Astrocyte (in vitro differentiated cells and primary cell): ENCODE measurements at regions not wholly inside any gene's neighbourhood (a gene's known extent, or its start where the extent isn't known, plus 50 kb on each side); places are given as distances from the start of the nearest gene placed in this dataset.

ENCODE experiments used
- EZH2 ChIP-seq: IDR thresholded peaks from 2 replicates; pipeline ENCODE4 v1.6.1; 2012; ENCODE audit warnings: mild to moderate bottlenecking, low read length, inconsistent platforms; ENCODE audit not compliant: insufficient read depth
- TF ChIP-seq, protein P1 (sequence below): IDR thresholded peaks from 2 replicates; pipeline ENCODE4 v1.5.1; 2011; ENCODE audit warnings: low read depth, mild to moderate bottlenecking, inconsistent platforms, low read length, moderate library complexity; ENCODE audit not compliant: insufficient read depth

DNA sequence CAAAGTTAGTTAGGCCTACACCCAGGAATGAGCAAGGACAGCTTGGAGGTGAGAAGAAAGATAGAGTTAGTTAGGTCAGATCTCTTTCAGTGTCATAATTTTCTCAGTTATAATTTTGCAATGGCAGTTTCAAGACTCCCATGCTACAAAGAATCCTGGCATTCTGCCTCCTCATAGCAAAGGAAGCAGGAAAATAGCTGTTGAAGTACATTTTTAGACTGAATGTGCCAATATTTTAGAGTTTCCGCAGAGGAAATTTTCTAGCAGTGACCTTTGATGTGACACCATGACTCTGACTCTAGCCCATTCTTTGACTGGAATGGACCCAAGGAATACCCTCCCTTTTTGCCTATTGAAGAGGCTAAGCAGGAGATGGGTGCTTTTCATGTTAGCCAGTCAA, 371.7 kb downstream of the PIK3C3 start:
- TF ChIP-seq, protein P1, sequence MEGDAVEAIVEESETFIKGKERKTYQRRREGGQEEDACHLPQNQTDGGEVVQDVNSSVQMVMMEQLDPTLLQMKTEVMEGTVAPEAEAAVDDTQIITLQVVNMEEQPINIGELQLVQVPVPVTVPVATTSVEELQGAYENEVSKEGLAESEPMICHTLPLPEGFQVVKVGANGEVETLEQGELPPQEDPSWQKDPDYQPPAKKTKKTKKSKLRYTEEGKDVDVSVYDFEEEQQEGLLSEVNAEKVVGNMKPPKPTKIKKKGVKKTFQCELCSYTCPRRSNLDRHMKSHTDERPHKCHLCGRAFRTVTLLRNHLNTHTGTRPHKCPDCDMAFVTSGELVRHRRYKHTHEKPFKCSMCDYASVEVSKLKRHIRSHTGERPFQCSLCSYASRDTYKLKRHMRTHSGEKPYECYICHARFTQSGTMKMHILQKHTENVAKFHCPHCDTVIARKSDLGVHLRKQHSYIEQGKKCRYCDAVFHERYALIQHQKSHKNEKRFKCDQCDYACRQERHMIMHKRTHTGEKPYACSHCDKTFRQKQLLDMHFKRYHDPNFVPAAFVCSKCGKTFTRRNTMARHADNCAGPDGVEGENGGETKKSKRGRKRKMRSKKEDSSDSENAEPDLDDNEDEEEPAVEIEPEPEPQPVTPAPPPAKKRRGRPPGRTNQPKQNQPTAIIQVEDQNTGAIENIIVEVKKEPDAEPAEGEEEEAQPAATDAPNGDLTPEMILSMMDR: no peak
- no peak for TF ChIP-seq EZH2
